ENCODE measurements at regions not wholly inside any gene's neighbourhood (a gene's known extent, or its start where the extent isn't known, plus 50 kb on each side); places are given as distances from the start of the nearest gene placed in this dataset.

GRCh38 chr1:170402476-170403311 lies 129.3 kb upstream of the GORAB start:
- TF ChIP-seq POLR2A (IDR thresholded peaks at IDR 0.05), result no peak
- TF ChIP-seq, protein P1, sequence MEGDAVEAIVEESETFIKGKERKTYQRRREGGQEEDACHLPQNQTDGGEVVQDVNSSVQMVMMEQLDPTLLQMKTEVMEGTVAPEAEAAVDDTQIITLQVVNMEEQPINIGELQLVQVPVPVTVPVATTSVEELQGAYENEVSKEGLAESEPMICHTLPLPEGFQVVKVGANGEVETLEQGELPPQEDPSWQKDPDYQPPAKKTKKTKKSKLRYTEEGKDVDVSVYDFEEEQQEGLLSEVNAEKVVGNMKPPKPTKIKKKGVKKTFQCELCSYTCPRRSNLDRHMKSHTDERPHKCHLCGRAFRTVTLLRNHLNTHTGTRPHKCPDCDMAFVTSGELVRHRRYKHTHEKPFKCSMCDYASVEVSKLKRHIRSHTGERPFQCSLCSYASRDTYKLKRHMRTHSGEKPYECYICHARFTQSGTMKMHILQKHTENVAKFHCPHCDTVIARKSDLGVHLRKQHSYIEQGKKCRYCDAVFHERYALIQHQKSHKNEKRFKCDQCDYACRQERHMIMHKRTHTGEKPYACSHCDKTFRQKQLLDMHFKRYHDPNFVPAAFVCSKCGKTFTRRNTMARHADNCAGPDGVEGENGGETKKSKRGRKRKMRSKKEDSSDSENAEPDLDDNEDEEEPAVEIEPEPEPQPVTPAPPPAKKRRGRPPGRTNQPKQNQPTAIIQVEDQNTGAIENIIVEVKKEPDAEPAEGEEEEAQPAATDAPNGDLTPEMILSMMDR (IDR thresholded peaks at IDR 0.05), result no peak

Data from Peyer's patch (tissue), 4 donors.